KMS-11 (cell line): ENCODE measurements at regions not wholly inside any gene's neighbourhood (a gene's known extent, or its start where the extent isn't known, plus 50 kb on each side); places are given as distances from the start of the nearest gene placed in this dataset.

Experiments
- H2AFZ ChIP-seq: fragments of 200-600 bp; sonication (generic); 2 replicates; pipeline ENCODE4 v1.6.1; 2016; ENCODE audit warnings: antibody characterized with exemption, mixed run types, low read depth
- H3K27ac ChIP-seq: fragments of 200-600 bp; sonication (generic); 2 replicates; pipeline ENCODE4 v1.6.1; 2016; ENCODE audit warnings: mild to moderate bottlenecking, mixed run types
- H3K27me3 ChIP-seq: fragments of 200-600 bp; sonication (generic); 2 replicates; pipeline ENCODE4 v1.6.1; 2017; ENCODE audit warnings: mild to moderate bottlenecking, low read depth, mixed run types, moderate library complexity; ENCODE audit not compliant: insufficient read depth
- H3K36me3 ChIP-seq: fragments of 200-600 bp; sonication (generic); 2 replicates; pipeline ENCODE4 v1.6.1; 2017; ENCODE audit warnings: mild to moderate bottlenecking, mixed run types; ENCODE audit not compliant: insufficient read depth
- H3K4me1 ChIP-seq: fragments of 200-600 bp; sonication (generic); 2 replicates; pipeline ENCODE4 v1.6.1; 2016; ENCODE audit warnings: mild to moderate bottlenecking, low read depth, mixed run types; ENCODE audit not compliant: poor library complexity, severe bottlenecking
- H3K4me2 ChIP-seq: fragments of 200-600 bp; sonication (generic); 2 replicates; pipeline ENCODE4 v1.7.0; 2016; ENCODE audit warnings: mild to moderate bottlenecking, mixed run types
- H3K4me3 ChIP-seq: fragments of 200-600 bp; sonication (generic); IDR thresholded peaks from 2 replicates; pipeline ENCODE4 v1.6.1; 2017; ENCODE audit warnings: low read depth, low read length, mixed read lengths; ENCODE audit not compliant: insufficient read depth
- H3K79me2 ChIP-seq: fragments of 200-600 bp; sonication (generic); 2 replicates; pipeline ENCODE4 v1.6.1; 2016; ENCODE audit warnings: low read depth, mixed run types; ENCODE audit not compliant: insufficient read depth
- H3K9ac ChIP-seq: fragments of 200-600 bp; sonication (generic); 2 replicates; pipeline ENCODE4 v1.6.1; 2016; ENCODE audit warnings: mild to moderate bottlenecking, mixed run types
- H4K20me1 ChIP-seq: fragments of 200-600 bp; sonication (generic); 2 replicates; pipeline ENCODE4 v1.6.1; 2016; ENCODE audit warnings: mild to moderate bottlenecking, mixed run types; ENCODE audit not compliant: insufficient read depth
- CTCF ChIP-seq: fragments of 200-600 bp; sonication (generic); conservative IDR thresholded peaks from 2 replicates; pipeline ENCODE4 v1.6.1; 2017; ENCODE audit warnings: low read depth, mild to moderate bottlenecking, antibody characterized with exemption, low read length, moderate library complexity, mixed read lengths

GRCh38 chr2:23200068-23200786 lies 184.8 kb upstream of the KLHL29 start:
- no peak overlapping the region for H3K9ac ChIP-seq
- no peak for TF ChIP-seq CTCF
- no peak overlapping the region for H3K4me3 ChIP-seq
- no peaks in the 10 kb centered on the region for H3K36me3 ChIP-seq
- no peak overlapping the region for H3K27ac ChIP-seq
- no peaks in the 10 kb centered on the region for H3K4me1 ChIP-seq
- H2AFZ ChIP-seq = no peak overlapping the region
- H4K20me1 ChIP-seq = no peaks in the 10 kb centered on the region
- H3K4me2 ChIP-seq = no peak overlapping the region
- H3K27me3 ChIP-seq = no peaks in the 10 kb centered on the region
- no peaks in the 10 kb centered on the region for H3K79me2 ChIP-seq

GRCh38 chr2:23200787-23201114 lies 184.2 kb upstream of the KLHL29 start:
- H2AFZ ChIP-seq = no peak overlapping the region
- no peak overlapping the region for H3K4me3 ChIP-seq
- no peak overlapping the region for H3K9ac ChIP-seq
- H3K36me3 ChIP-seq = no peaks in the 10 kb centered on the region
- H3K4me1 ChIP-seq = no peaks in the 10 kb centered on the region
- no peaks in the 10 kb centered on the region for H3K27me3 ChIP-seq
- H3K27ac ChIP-seq = no peak overlapping the region
- no peak overlapping the region for H3K4me2 ChIP-seq
- H3K79me2 ChIP-seq = no peaks in the 10 kb centered on the region
- no peak for TF ChIP-seq CTCF
- H4K20me1 ChIP-seq = no peaks in the 10 kb centered on the region

- Histone ChIP-seq H3K4me1 (no peaks in the 10 kb centered on the region), H3K27me3 (no peaks in the 10 kb centered on the region), H2AFZ (no peak overlapping the region), H3K9ac (no peak overlapping the region), H3K36me3 (no peaks in the 10 kb centered on the region), H3K79me2 (no peaks in the 10 kb centered on the region), H4K20me1 (no peaks in the 10 kb centered on the region), H3K4me3 (no peak overlapping the region), H3K4me2 (no peak overlapping the region), H3K27ac (no peak overlapping the region)
- no peak for TF ChIP-seq CTCF
Measured at GRCh38 chr2:23203383-23203782, 181.6 kb upstream of the KLHL29 start.

- Histone ChIP-seq H3K36me3 (no peaks in the 10 kb centered on the region), H3K4me3 (no peak overlapping the region), H3K4me1 (no peaks in the 10 kb centered on the region), H2AFZ (no peak overlapping the region), H3K27me3 (no peaks in the 10 kb centered on the region), H3K27ac (no peak overlapping the region), H4K20me1 (no peaks in the 10 kb centered on the region), H3K4me2 (no peak overlapping the region), H3K9ac (no peak overlapping the region), H3K79me2 (no peaks in the 10 kb centered on the region)
- TF ChIP-seq CTCF = no peak
Measured at GRCh38 chr2:23204685-23205242, 180.2 kb upstream of the KLHL29 start.
